DOHH2 (cell line): ENCODE measurements at regions not wholly inside any gene's neighbourhood (a gene's known extent, or its start where the extent isn't known, plus 50 kb on each side); places are given as distances from the start of the nearest gene placed in this dataset.

Source experiments
- H3F3A ChIP-seq: fragments of 200-600 bp; sonication (generic), shearing (Covaris generic); 2 replicates; pipeline ENCODE4 v1.6.0; 2016; ENCODE audit warnings: antibody characterized with exemption, mild to moderate bottlenecking; ENCODE audit not compliant: control insufficient read depth, insufficient read depth
- H3K27ac ChIP-seq: fragments of 200-600 bp; sonication (generic); 2 replicates; pipeline ENCODE4 v1.5.1; 2014; ENCODE audit warnings: low read depth, mild to moderate bottlenecking, low read length, moderate library complexity
- H3K27me3 ChIP-seq: fragments of 200-600 bp; sonication (generic); 2 replicates; pipeline ENCODE4 v1.6.1; 2014; ENCODE audit warnings: mild to moderate bottlenecking, low read length, mixed read lengths; ENCODE audit not compliant: control insufficient read depth
- H3K36me3 ChIP-seq: fragments of 200-600 bp; sonication (generic); 2 replicates; pipeline ENCODE4 v1.6.1; 2014; ENCODE audit warnings: mild to moderate bottlenecking, low read length, moderate library complexity, mixed read lengths; ENCODE audit not compliant: control insufficient read depth
- H3K4me1 ChIP-seq: fragments of 200-600 bp; sonication (generic); 2 replicates; pipeline ENCODE4 v1.6.1; 2014; ENCODE audit warnings: mild to moderate bottlenecking, low read length, mixed read lengths; ENCODE audit not compliant: control insufficient read depth
- H3K4me2 ChIP-seq: fragments of 200-600 bp; sonication (generic); 2 replicates; pipeline ENCODE4 v1.6.0; 2014; ENCODE audit warnings: mild to moderate bottlenecking, low read length, moderate library complexity
- H3K4me3 ChIP-seq: fragments of 200-600 bp; sonication (generic); 2 replicates; pipeline ENCODE4 v1.5.1; 2014; ENCODE audit warnings: mild to moderate bottlenecking, low read length, mixed read lengths
- H3K79me2 ChIP-seq: fragments of 200-600 bp; sonication (generic); 2 replicates; pipeline ENCODE4 v1.6.1; 2014; ENCODE audit warnings: mild to moderate bottlenecking, low read length, mixed read lengths; ENCODE audit not compliant: control insufficient read depth
- H3K9me2 ChIP-seq: fragments of 200-600 bp; sonication (generic); replicated peaks from 2 replicates; pipeline ENCODE4 v1.6.1; 2014; ENCODE audit warnings: mild to moderate bottlenecking, low read length, mixed read lengths; ENCODE audit not compliant: control insufficient read depth
- H3K9me3 ChIP-seq: fragments of 200-600 bp; sonication (generic); 2 replicates; pipeline ENCODE4 v1.6.1; 2014; ENCODE audit warnings: antibody characterized with exemption, low read length, mixed read lengths; ENCODE audit not compliant: control insufficient read depth, insufficient read depth
- H4K20me1 ChIP-seq: fragments of 200-600 bp; sonication (generic); 2 replicates; pipeline ENCODE4 v1.6.0; 2014; ENCODE audit warnings: low read depth, mild to moderate bottlenecking, antibody characterized with exemption, low read length, moderate library complexity; ENCODE audit not compliant: control insufficient read depth, insufficient read depth
- EZH2phosphoT487 ChIP-seq: fragments of 200-600 bp; sonication (generic); IDR thresholded peaks from 2 replicates; pipeline ENCODE4 v1.6.1; 2017; ENCODE audit warnings: borderline replicate concordance, mild to moderate bottlenecking, antibody characterized with exemption, low read length, moderate library complexity, mixed read lengths
- TF ChIP-seq, protein P1 (sequence below): fragments of 200-600 bp; sonication (generic); IDR thresholded peaks from one replicate; pipeline ENCODE4 v1.5.1; 2014; ENCODE audit warnings: antibody characterized with exemption, mild to moderate bottlenecking, low read depth, low read length; ENCODE audit not compliant: poor library complexity, severe bottlenecking

GRCh38 chr1:73771396-73771795 lies 426.6 kb downstream of the LRRIQ3 start:
- Histone ChIP-seq H3K36me3 (no peaks in the 10 kb centered on the region), H3K79me2 (no peaks in the 10 kb centered on the region)
- TF ChIP-seq, protein P1, sequence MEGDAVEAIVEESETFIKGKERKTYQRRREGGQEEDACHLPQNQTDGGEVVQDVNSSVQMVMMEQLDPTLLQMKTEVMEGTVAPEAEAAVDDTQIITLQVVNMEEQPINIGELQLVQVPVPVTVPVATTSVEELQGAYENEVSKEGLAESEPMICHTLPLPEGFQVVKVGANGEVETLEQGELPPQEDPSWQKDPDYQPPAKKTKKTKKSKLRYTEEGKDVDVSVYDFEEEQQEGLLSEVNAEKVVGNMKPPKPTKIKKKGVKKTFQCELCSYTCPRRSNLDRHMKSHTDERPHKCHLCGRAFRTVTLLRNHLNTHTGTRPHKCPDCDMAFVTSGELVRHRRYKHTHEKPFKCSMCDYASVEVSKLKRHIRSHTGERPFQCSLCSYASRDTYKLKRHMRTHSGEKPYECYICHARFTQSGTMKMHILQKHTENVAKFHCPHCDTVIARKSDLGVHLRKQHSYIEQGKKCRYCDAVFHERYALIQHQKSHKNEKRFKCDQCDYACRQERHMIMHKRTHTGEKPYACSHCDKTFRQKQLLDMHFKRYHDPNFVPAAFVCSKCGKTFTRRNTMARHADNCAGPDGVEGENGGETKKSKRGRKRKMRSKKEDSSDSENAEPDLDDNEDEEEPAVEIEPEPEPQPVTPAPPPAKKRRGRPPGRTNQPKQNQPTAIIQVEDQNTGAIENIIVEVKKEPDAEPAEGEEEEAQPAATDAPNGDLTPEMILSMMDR: no peak
- TF ChIP-seq EZH2phosphoT487: no peak

DNA sequence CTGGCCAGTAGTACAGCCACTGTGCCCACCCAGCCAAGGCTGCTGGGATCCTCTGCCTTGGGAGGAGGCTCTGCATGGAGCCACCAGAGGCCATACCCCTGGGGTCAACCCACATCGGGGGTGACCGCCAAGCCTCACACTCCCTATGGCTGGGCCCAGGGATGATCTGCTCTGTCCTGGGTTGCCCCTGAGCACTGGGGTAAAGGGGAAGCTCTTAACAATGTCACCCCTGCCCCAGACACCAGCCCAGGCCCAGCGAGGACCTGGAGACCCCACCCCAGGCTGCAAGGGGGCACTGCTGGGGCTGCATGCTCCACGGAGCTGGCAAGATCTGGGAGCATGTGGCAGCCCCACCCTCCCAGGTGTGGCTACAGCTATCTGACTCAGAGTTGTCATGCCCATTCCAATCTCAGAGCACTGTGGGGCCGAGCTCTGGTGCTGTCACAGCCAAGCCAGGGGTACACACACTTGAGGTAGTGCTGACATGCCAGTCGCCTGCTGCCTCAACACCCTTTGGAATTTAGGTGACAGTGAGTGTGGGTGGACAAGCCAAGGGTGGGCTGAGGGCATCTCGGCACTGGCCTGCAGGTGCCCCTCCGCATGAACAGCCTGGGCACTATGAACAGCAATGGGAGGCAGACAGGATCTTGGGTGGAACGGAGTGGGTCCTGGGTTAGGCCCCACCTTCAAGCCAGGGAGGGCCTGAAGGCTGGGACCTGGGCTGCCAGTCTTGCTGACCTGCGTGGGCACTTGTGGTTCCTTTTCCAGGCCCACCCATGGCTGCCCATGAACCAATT lies 427.7 kb downstream of the LRRIQ3 start:
- H3K27ac ChIP-seq: no peak overlapping the region
- no peak overlapping the region for H3K4me2 ChIP-seq
- no peak for TF ChIP-seq EZH2phosphoT487
- H3K79me2 ChIP-seq: no peaks in the 10 kb centered on the region
- H3K27me3 ChIP-seq: no peaks in the 10 kb centered on the region
- H4K20me1 ChIP-seq: no peaks in the 10 kb centered on the region
- H3K4me1 ChIP-seq: no peaks in the 10 kb centered on the region
- no peaks in the 10 kb centered on the region for H3K9me2 ChIP-seq
- H3K4me3 ChIP-seq: no peak overlapping the region
- no peaks in the 10 kb centered on the region for H3K9me3 ChIP-seq
- H3F3A ChIP-seq: no peaks in the 10 kb centered on the region
- H3K36me3 ChIP-seq: no peaks in the 10 kb centered on the region

More at GRCh38 chr1:73771396-73771795, 426.6 kb downstream of the LRRIQ3 start:
- Histone ChIP-seq H3K27me3 (no peaks in the 10 kb centered on the region), H3K4me1 (no peaks in the 10 kb centered on the region), H4K20me1 (no peaks in the 10 kb centered on the region), H3K4me2 (no peak overlapping the region), H3K27ac (no peak overlapping the region), H3K4me3 (no peak overlapping the region), H3F3A (no peaks in the 10 kb centered on the region), H3K9me3 (no peaks in the 10 kb centered on the region), H3K9me2 (no peaks in the 10 kb centered on the region)

DNA sequence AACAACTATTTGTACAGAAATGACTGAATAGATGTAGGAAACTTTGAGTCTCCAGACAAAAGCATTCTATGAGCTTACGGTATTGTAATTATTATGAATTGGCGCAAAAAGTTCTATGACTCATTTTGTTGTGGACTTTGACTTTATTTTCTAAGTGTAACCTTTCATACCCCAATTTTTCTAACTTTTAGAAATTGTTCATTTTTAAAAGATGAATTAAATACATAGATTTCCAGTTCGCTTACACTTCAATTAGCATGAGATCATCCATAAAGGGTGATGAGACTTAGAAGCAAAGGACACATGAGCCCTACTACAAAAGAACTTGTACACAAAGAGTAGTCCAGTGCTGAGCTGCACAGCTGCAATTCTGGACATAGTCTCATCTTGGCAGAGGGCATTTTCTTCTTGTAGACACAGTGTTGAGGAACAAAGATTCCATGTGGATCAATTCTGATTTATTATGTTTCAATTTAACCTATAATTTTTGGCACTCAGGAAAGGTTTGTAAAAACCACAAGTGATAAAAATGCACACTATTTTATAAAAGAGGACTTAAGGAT lies 431.1 kb downstream of the LRRIQ3 start:
- no peak overlapping the region for H3K4me2 ChIP-seq
- no peak for TF ChIP-seq EZH2phosphoT487
- TF ChIP-seq, protein P1: no peak

More for the DNA sequence above, 431.1 kb downstream of the LRRIQ3 start:
- H3K27ac ChIP-seq: no peak overlapping the region
- no peaks in the 10 kb centered on the region for H3K9me3 ChIP-seq
- no peaks in the 10 kb centered on the region for H3K4me1 ChIP-seq
- no peaks in the 10 kb centered on the region for H3K36me3 ChIP-seq
- no peaks in the 10 kb centered on the region for H3K27me3 ChIP-seq
- no peaks in the 10 kb centered on the region for H3K79me2 ChIP-seq
- no peaks in the 10 kb centered on the region for H3F3A ChIP-seq
- no peak overlapping the region for H3K4me3 ChIP-seq
- H4K20me1 ChIP-seq: no peaks in the 10 kb centered on the region
- H3K9me2 ChIP-seq: no peaks in the 10 kb centered on the region
